ENCODE measurements at regions not wholly inside any gene's neighbourhood (a gene's known extent, or its start where the extent isn't known, plus 50 kb on each side); places are given as distances from the start of the nearest gene placed in this dataset.

- H3K9ac ChIP-seq = no peak overlapping the region
- no peak overlapping the region for H3K27ac ChIP-seq
- H4K20me1 ChIP-seq = no peaks in the 10 kb centered on the region
- no peak for TF ChIP-seq Cebpa-rat (IDR thresholded peaks at IDR 0.05)
- no peaks in the 10 kb centered on the region for H3K36me3 ChIP-seq
- H3K4me3 ChIP-seq = no peak overlapping the region
- peaks cover 12 to 27% (median 22%) of the 10 kb centered on the region in 11 experiments for H3K9me3 ChIP-seq (replicated peaks in 1 of 11)
- no peaks in the 10 kb centered on the region for H3K27me3 ChIP-seq
- H3K4me2 ChIP-seq = no peak overlapping the region
- no peaks in the 10 kb centered on the region for H3K4me1 ChIP-seq
Measured at GRCh38 chr5:40084614-40085013, 595.1 kb upstream of the PTGER4 start.

DNA sequence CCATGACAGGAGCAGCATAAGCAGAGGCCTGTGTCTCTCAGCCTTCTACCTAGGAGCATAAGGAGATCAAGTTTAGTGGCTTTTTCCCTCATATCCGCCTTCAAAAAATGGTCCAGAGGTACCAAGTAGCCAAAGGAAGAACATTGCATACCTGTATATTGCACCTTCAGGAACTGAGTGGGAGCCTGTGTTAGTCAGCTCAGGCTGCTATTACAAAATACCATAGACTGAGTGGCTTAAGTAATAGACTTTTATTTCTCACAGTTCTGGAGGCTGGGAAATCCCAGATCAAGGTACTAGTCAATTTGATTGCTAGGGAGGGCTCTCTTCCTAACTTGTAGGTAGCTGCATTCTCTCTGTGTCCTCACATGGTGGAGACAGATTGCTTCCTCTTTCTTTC is 597.4 kb upstream of the PTGER4 start:
- Histone ChIP-seq H3K9ac (no peak overlapping the region), H3K27ac (no peak overlapping the region), H3K9me3 (replicated peaks in 1 of 11) (peaks cover 0 to 7% (median 3%) of the 10 kb centered on the region in 11 experiments; a peak in 10 of 22 replicates), H3K36me3 (no peaks in the 10 kb centered on the region), H3K4me3 (no peak overlapping the region), H3K27me3 (no peaks in the 10 kb centered on the region), H3K4me2 (no peak overlapping the region), H4K20me1 (no peaks in the 10 kb centered on the region), H3K4me1 (no peaks in the 10 kb centered on the region)
- TF ChIP-seq Cebpa-rat (IDR thresholded peaks at IDR 0.05) = no peak

- TF ChIP-seq Cebpa-rat (IDR thresholded peaks at IDR 0.05) = no peak
- H3K9ac ChIP-seq = no peak overlapping the region
- no peak overlapping the region for H3K27ac ChIP-seq
- H3K4me3 ChIP-seq = no peak overlapping the region
- no peaks in the 10 kb centered on the region for H4K20me1 ChIP-seq
- 0 out of 22 replicates have a peak, but pooled peaks cover 0 to 6% (median 0%) of the 10 kb centered on the region in 11 experiments for H3K9me3 ChIP-seq (replicated peaks in 1 of 11)
- H3K27me3 ChIP-seq = no peaks in the 10 kb centered on the region
- no peak overlapping the region for H3K4me2 ChIP-seq
- H3K4me1 ChIP-seq = no peaks in the 10 kb centered on the region
- H3K36me3 ChIP-seq = no peaks in the 10 kb centered on the region
Measured at GRCh38 chr5:40080191-40080590, 599.5 kb upstream of the PTGER4 start.

- Histone ChIP-seq H3K9ac (no peak overlapping the region), H3K27me3 (no peaks in the 10 kb centered on the region), H3K4me2 (no peak overlapping the region), H3K27ac (no peak overlapping the region), H3K36me3 (no peaks in the 10 kb centered on the region), H3K4me1 (no peaks in the 10 kb centered on the region), H3K4me3 (no peak overlapping the region), H3K9me3 (replicated peaks in 1 of 11) (0 out of 22 replicates have a peak, but pooled peaks cover 0 to 6% (median 0%) of the 10 kb centered on the region in 11 experiments), H4K20me1 (no peaks in the 10 kb centered on the region)
- no peak for TF ChIP-seq Cebpa-rat (IDR thresholded peaks at IDR 0.05)
Measured at GRCh38 chr5:40078898-40079575, 600.7 kb upstream of the PTGER4 start.

- Histone ChIP-seq H3K9ac (no peak overlapping the region), H3K4me1 (no peaks in the 10 kb centered on the region), H3K9me3 (replicated peaks in 1 of 11) (0 out of 22 replicates have a peak, but pooled peaks cover 0 to 6% (median 0%) of the 10 kb centered on the region in 11 experiments), H3K36me3 (no peaks in the 10 kb centered on the region), H3K27ac (no peak overlapping the region), H4K20me1 (no peaks in the 10 kb centered on the region), H3K27me3 (no peaks in the 10 kb centered on the region), H3K4me2 (no peak overlapping the region), H3K4me3 (no peak overlapping the region)
- no peak for TF ChIP-seq Cebpa-rat (IDR thresholded peaks at IDR 0.05)
Measured at GRCh38 chr5:40074826-40075225, 604.9 kb upstream of the PTGER4 start.

DNA sequence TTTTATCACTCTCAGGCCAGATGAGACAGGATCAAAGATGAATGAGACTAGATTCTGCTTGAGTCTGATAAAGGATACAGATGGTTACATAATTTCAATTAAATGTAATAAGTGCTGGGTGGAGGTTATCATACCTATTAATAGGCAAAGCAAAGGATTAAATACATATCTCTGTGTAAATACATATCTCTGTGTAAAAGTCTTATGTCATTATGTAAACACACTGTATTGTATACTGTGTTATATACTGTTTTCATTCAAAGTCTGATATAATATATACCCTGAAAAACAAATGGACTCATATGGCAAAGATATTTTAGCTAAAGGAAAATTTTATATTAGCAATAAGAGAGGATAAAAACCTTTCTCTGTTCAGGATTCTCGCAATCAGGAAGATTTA is 605.8 kb upstream of the PTGER4 start:
- Histone ChIP-seq H3K27ac (no peak overlapping the region), H3K4me3 (no peak overlapping the region), H3K36me3 (no peaks in the 10 kb centered on the region), H3K4me2 (no peak overlapping the region), H3K27me3 (no peaks in the 10 kb centered on the region), H4K20me1 (no peaks in the 10 kb centered on the region), H3K9me3 (replicated peaks in 1 of 11) (0 out of 22 replicates have a peak, but pooled peaks cover 0 to 4% (median 0%) of the 10 kb centered on the region in 11 experiments), H3K9ac (no peak overlapping the region), H3K4me1 (no peaks in the 10 kb centered on the region)
- TF ChIP-seq Cebpa-rat (IDR thresholded peaks at IDR 0.05) = no peak

- Histone ChIP-seq H3K4me1 (no peaks in the 10 kb centered on the region), H3K4me3 (no peak overlapping the region), H3K36me3 (no peaks in the 10 kb centered on the region), H4K20me1 (no peaks in the 10 kb centered on the region), H3K4me2 (no peak overlapping the region), H3K27me3 (no peaks in the 10 kb centered on the region), H3K27ac (no peak overlapping the region), H3K9ac (no peak overlapping the region), H3K9me3 (replicated peaks in 1 of 11) (no peaks in the 10 kb centered on the region)
- no peak for TF ChIP-seq Cebpa-rat (IDR thresholded peaks at IDR 0.05)
Measured at GRCh38 chr5:40071870-40072269, 607.8 kb upstream of the PTGER4 start.

- H3K27ac ChIP-seq = no peak overlapping the region
- H3K9me3 ChIP-seq (replicated peaks in 1 of 11) = no peaks in the 10 kb centered on the region
- H3K27me3 ChIP-seq = no peaks in the 10 kb centered on the region
- no peaks in the 10 kb centered on the region for H3K36me3 ChIP-seq
- H4K20me1 ChIP-seq = no peaks in the 10 kb centered on the region
- H3K4me3 ChIP-seq = no peak overlapping the region
- no peaks in the 10 kb centered on the region for H3K4me1 ChIP-seq
- H3K4me2 ChIP-seq = no peak overlapping the region
- no peak for TF ChIP-seq Cebpa-rat (IDR thresholded peaks at IDR 0.05)
- H3K9ac ChIP-seq = no peak overlapping the region
Measured at GRCh38 chr5:40066616-40067015, 613.1 kb upstream of the PTGER4 start.

GRCh38 chr5:40052808-40053207 is 626.9 kb upstream of the PTGER4 start:
- TF ChIP-seq Cebpa-rat (IDR thresholded peaks at IDR 0.05) = no peak
- no peaks in the 10 kb centered on the region for H3K9me3 ChIP-seq (replicated peaks in 1 of 11)
- H3K4me3 ChIP-seq = no peak overlapping the region
- H3K27ac ChIP-seq = no peak overlapping the region
- no peak overlapping the region for H3K4me2 ChIP-seq
- H4K20me1 ChIP-seq = no peaks in the 10 kb centered on the region
- no peaks in the 10 kb centered on the region for H3K36me3 ChIP-seq
- H3K9ac ChIP-seq = no peak overlapping the region
- no peaks in the 10 kb centered on the region for H3K4me1 ChIP-seq
- no peaks in the 10 kb centered on the region for H3K27me3 ChIP-seq

GRCh38 chr5:40046792-40047191 is 622.0 kb upstream of the DAB2 start:
- Histone ChIP-seq H3K9ac (no peak overlapping the region), H3K27ac (no peak overlapping the region)
- TF ChIP-seq Cebpa-rat (IDR thresholded peaks at IDR 0.05) = no peak

More at GRCh38 chr5:40046792-40047191, 622.0 kb upstream of the DAB2 start:
- no peak overlapping the region for H3K4me3 ChIP-seq
- H4K20me1 ChIP-seq = no peaks in the 10 kb centered on the region
- 0 out of 20 replicates have a peak, but pooled peaks cover 0 to 6% (median 0%) of the 10 kb centered on the region in 10 experiments for H3K4me1 ChIP-seq
- no peak overlapping the region for H3K4me2 ChIP-seq
- H3K36me3 ChIP-seq = no peaks in the 10 kb centered on the region
- no peaks in the 10 kb centered on the region for H3K9me3 ChIP-seq (replicated peaks in 1 of 11)
- no peaks in the 10 kb centered on the region for H3K27me3 ChIP-seq

Measured in BLaER1 treated with 17β-estradiol and CSF1 and Interleukin-3, amounts not matched to agents 10 nM and 100 nM (cell line).